HG03095 (cell line): ENCODE measurements at regions not wholly inside any gene's neighbourhood (a gene's known extent, or its start where the extent isn't known, plus 50 kb on each side); places are given as distances from the start of the nearest gene placed in this dataset.

Source experiments
- ATAC-seq: cut with Tn5 transposase; IDR thresholded peaks from one replicate; pipeline ENCODE4 v1.9.1; 2021; ENCODE audit warnings: moderate library complexity; ENCODE audit not compliant: unreplicated experiment

- ATAC-seq, result no peak
Observed at GRCh38 chr14:65794674-65795279, 382.2 kb downstream of the FUT8 start.

- ATAC-seq, result no peak
Observed at GRCh38 chr14:65798216-65798615, 385.7 kb downstream of the FUT8 start.

- ATAC-seq, result no peak
Observed at GRCh38 chr14:65800694-65801093, 388.2 kb downstream of the FUT8 start.

- ATAC-seq, result no peak
Observed at GRCh38 chr14:65802196-65802595, 389.7 kb downstream of the FUT8 start.

- no peak for ATAC-seq
Observed at GRCh38 chr14:65803885-65804284, 391.4 kb downstream of the FUT8 start.

- no peak for ATAC-seq
Observed at GRCh38 chr14:65804439-65805112, 392.0 kb downstream of the FUT8 start.

- no peak for ATAC-seq
Observed at GRCh38 chr14:65805113-65805473, 392.6 kb downstream of the FUT8 start.

- no peak for ATAC-seq
Observed at GRCh38 chr14:65808390-65808789, 395.9 kb downstream of the FUT8 start.

GRCh38 chr14:65810322-65810721, 397.8 kb downstream of the FUT8 start:
- no peak for ATAC-seq

GRCh38 chr14:65813760-65814384, 401.3 kb downstream of the FUT8 start:
- no peak for ATAC-seq

- ATAC-seq, result no peak
Observed at GRCh38 chr14:65815127-65815526, 402.6 kb downstream of the FUT8 start.

- ATAC-seq, result no peak
Observed at GRCh38 chr14:65817011-65817410, 404.5 kb downstream of the FUT8 start.

GRCh38 chr14:65819569-65819968, 407.0 kb downstream of the FUT8 start:
- no peak for ATAC-seq

GRCh38 chr14:65821224-65821753, 408.8 kb downstream of the FUT8 start:
- ATAC-seq, result no peak

- no peak for ATAC-seq
Observed at GRCh38 chr14:65824285-65824977, 411.9 kb downstream of the FUT8 start.

GRCh38 chr14:65824978-65825299, 412.4 kb downstream of the FUT8 start:
- ATAC-seq, result no peak

- no peak for ATAC-seq
Observed at GRCh38 chr14:65826946-65827345, 414.4 kb downstream of the FUT8 start.

- no peak for ATAC-seq
Observed at GRCh38 chr14:65827520-65827919, 415.0 kb downstream of the FUT8 start.

GRCh38 chr14:65828396-65828795, 415.9 kb downstream of the FUT8 start:
- ATAC-seq, result no peak

- no peak for ATAC-seq
Observed at GRCh38 chr14:65832431-65833266, 420.1 kb downstream of the FUT8 start.
